DOHH2 (cell line): ENCODE measurements at regions not wholly inside any gene's neighbourhood (a gene's known extent, or its start where the extent isn't known, plus 50 kb on each side); places are given as distances from the start of the nearest gene placed in this dataset.

Experiments
- H3F3A ChIP-seq: fragments of 200-600 bp; sonication (generic), shearing (Covaris generic); 2 replicates; pipeline ENCODE4 v1.6.0; 2016; ENCODE audit warnings: antibody characterized with exemption, mild to moderate bottlenecking; ENCODE audit not compliant: control insufficient read depth, insufficient read depth
- H3K27ac ChIP-seq: fragments of 200-600 bp; sonication (generic); 2 replicates; pipeline ENCODE4 v1.5.1; 2014; ENCODE audit warnings: low read depth, mild to moderate bottlenecking, low read length, moderate library complexity
- H3K27me3 ChIP-seq: fragments of 200-600 bp; sonication (generic); 2 replicates; pipeline ENCODE4 v1.6.1; 2014; ENCODE audit warnings: mild to moderate bottlenecking, low read length, mixed read lengths; ENCODE audit not compliant: control insufficient read depth
- H3K36me3 ChIP-seq: fragments of 200-600 bp; sonication (generic); 2 replicates; pipeline ENCODE4 v1.6.1; 2014; ENCODE audit warnings: mild to moderate bottlenecking, low read length, moderate library complexity, mixed read lengths; ENCODE audit not compliant: control insufficient read depth
- H3K4me1 ChIP-seq: fragments of 200-600 bp; sonication (generic); 2 replicates; pipeline ENCODE4 v1.6.1; 2014; ENCODE audit warnings: mild to moderate bottlenecking, low read length, mixed read lengths; ENCODE audit not compliant: control insufficient read depth
- H3K4me2 ChIP-seq: fragments of 200-600 bp; sonication (generic); 2 replicates; pipeline ENCODE4 v1.6.0; 2014; ENCODE audit warnings: mild to moderate bottlenecking, low read length, moderate library complexity
- H3K4me3 ChIP-seq: fragments of 200-600 bp; sonication (generic); 2 replicates; pipeline ENCODE4 v1.5.1; 2014; ENCODE audit warnings: mild to moderate bottlenecking, low read length, mixed read lengths
- H3K79me2 ChIP-seq: fragments of 200-600 bp; sonication (generic); 2 replicates; pipeline ENCODE4 v1.6.1; 2014; ENCODE audit warnings: mild to moderate bottlenecking, low read length, mixed read lengths; ENCODE audit not compliant: control insufficient read depth
- H3K9me2 ChIP-seq: fragments of 200-600 bp; sonication (generic); replicated peaks from 2 replicates; pipeline ENCODE4 v1.6.1; 2014; ENCODE audit warnings: mild to moderate bottlenecking, low read length, mixed read lengths; ENCODE audit not compliant: control insufficient read depth
- H3K9me3 ChIP-seq: fragments of 200-600 bp; sonication (generic); 2 replicates; pipeline ENCODE4 v1.6.1; 2014; ENCODE audit warnings: antibody characterized with exemption, low read length, mixed read lengths; ENCODE audit not compliant: control insufficient read depth, insufficient read depth
- H4K20me1 ChIP-seq: fragments of 200-600 bp; sonication (generic); 2 replicates; pipeline ENCODE4 v1.6.0; 2014; ENCODE audit warnings: low read depth, mild to moderate bottlenecking, antibody characterized with exemption, low read length, moderate library complexity; ENCODE audit not compliant: control insufficient read depth, insufficient read depth
- CTCF ChIP-seq: fragments of 200-600 bp; sonication (generic); IDR thresholded peaks from one replicate; pipeline ENCODE4 v1.5.1; 2014; ENCODE audit warnings: antibody characterized with exemption, mild to moderate bottlenecking, low read depth, low read length; ENCODE audit not compliant: poor library complexity, severe bottlenecking
- EZH2phosphoT487 ChIP-seq: fragments of 200-600 bp; sonication (generic); IDR thresholded peaks from 2 replicates; pipeline ENCODE4 v1.6.1; 2017; ENCODE audit warnings: borderline replicate concordance, mild to moderate bottlenecking, antibody characterized with exemption, low read length, moderate library complexity, mixed read lengths

- Histone ChIP-seq H3K9me2 (no peaks in the 10 kb centered on the region), H3F3A (no peaks in the 10 kb centered on the region), H3K79me2 (no peaks in the 10 kb centered on the region), H3K4me3 (no peak overlapping the region), H3K9me3 (no peaks in the 10 kb centered on the region), H3K27ac (no peak overlapping the region), H3K27me3 (no peaks in the 10 kb centered on the region), H3K4me2 (no peak overlapping the region), H4K20me1 (no peaks in the 10 kb centered on the region), H3K4me1 (no peaks in the 10 kb centered on the region), H3K36me3 (no peaks in the 10 kb centered on the region)
- TF ChIP-seq CTCF (no peak), EZH2phosphoT487 (no peak)
Observed at GRCh38 chr22:34129691-34130486, 209.6 kb upstream of the LARGE1 start.

GRCh38 chr22:34135749-34136148, 215.5 kb upstream of the LARGE1 start:
- H3K27me3 ChIP-seq = no peaks in the 10 kb centered on the region
- no peak overlapping the region for H3K27ac ChIP-seq
- H3K4me3 ChIP-seq = no peak overlapping the region
- no peaks in the 10 kb centered on the region for H3K9me3 ChIP-seq
- no peaks in the 10 kb centered on the region for H3K9me2 ChIP-seq
- no peaks in the 10 kb centered on the region for H3K36me3 ChIP-seq
- H3K4me1 ChIP-seq = no peaks in the 10 kb centered on the region
- H4K20me1 ChIP-seq = no peaks in the 10 kb centered on the region
- no peak overlapping the region for H3K4me2 ChIP-seq
- TF ChIP-seq CTCF = no peak
- no peak for TF ChIP-seq EZH2phosphoT487
- H3K79me2 ChIP-seq = no peaks in the 10 kb centered on the region
- no peaks in the 10 kb centered on the region for H3F3A ChIP-seq

GRCh38 chr22:34150023-34150422, 229.7 kb upstream of the LARGE1 start:
- Histone ChIP-seq H3K4me3 (no peak overlapping the region), H3K9me2 (no peaks in the 10 kb centered on the region), H3K79me2 (no peaks in the 10 kb centered on the region), H3K4me2 (no peak overlapping the region), H3K27me3 (no peaks in the 10 kb centered on the region), H3K36me3 (no peaks in the 10 kb centered on the region), H3F3A (no peaks in the 10 kb centered on the region), H4K20me1 (no peaks in the 10 kb centered on the region), H3K4me1 (no peaks in the 10 kb centered on the region), H3K9me3 (peaks cover 5% of the 10 kb centered on the region; the same call in 1 of the 2 replicates), H3K27ac (no peak overlapping the region)
- no peak for TF ChIP-seq EZH2phosphoT487
- TF ChIP-seq CTCF = no peak
